DOHH2 (cell line): ENCODE measurements at regions not wholly inside any gene's neighbourhood (a gene's known extent, or its start where the extent isn't known, plus 50 kb on each side); places are given as distances from the start of the nearest gene placed in this dataset.

Experiments used
- H3F3A ChIP-seq: fragments of 200-600 bp; sonication (generic), shearing (Covaris generic); 2 replicates; pipeline ENCODE4 v1.6.0; 2016; ENCODE audit warnings: antibody characterized with exemption, mild to moderate bottlenecking; ENCODE audit not compliant: control insufficient read depth, insufficient read depth
- H3K27ac ChIP-seq: fragments of 200-600 bp; sonication (generic); 2 replicates; pipeline ENCODE4 v1.5.1; 2014; ENCODE audit warnings: low read depth, mild to moderate bottlenecking, low read length, moderate library complexity
- H3K27me3 ChIP-seq: fragments of 200-600 bp; sonication (generic); 2 replicates; pipeline ENCODE4 v1.6.1; 2014; ENCODE audit warnings: mild to moderate bottlenecking, low read length, mixed read lengths; ENCODE audit not compliant: control insufficient read depth
- H3K36me3 ChIP-seq: fragments of 200-600 bp; sonication (generic); 2 replicates; pipeline ENCODE4 v1.6.1; 2014; ENCODE audit warnings: mild to moderate bottlenecking, low read length, moderate library complexity, mixed read lengths; ENCODE audit not compliant: control insufficient read depth
- H3K4me1 ChIP-seq: fragments of 200-600 bp; sonication (generic); 2 replicates; pipeline ENCODE4 v1.6.1; 2014; ENCODE audit warnings: mild to moderate bottlenecking, low read length, mixed read lengths; ENCODE audit not compliant: control insufficient read depth
- H3K4me2 ChIP-seq: fragments of 200-600 bp; sonication (generic); 2 replicates; pipeline ENCODE4 v1.6.0; 2014; ENCODE audit warnings: mild to moderate bottlenecking, low read length, moderate library complexity
- H3K4me3 ChIP-seq: fragments of 200-600 bp; sonication (generic); 2 replicates; pipeline ENCODE4 v1.5.1; 2014; ENCODE audit warnings: mild to moderate bottlenecking, low read length, mixed read lengths
- H3K79me2 ChIP-seq: fragments of 200-600 bp; sonication (generic); 2 replicates; pipeline ENCODE4 v1.6.1; 2014; ENCODE audit warnings: mild to moderate bottlenecking, low read length, mixed read lengths; ENCODE audit not compliant: control insufficient read depth
- H3K9me2 ChIP-seq: fragments of 200-600 bp; sonication (generic); replicated peaks from 2 replicates; pipeline ENCODE4 v1.6.1; 2014; ENCODE audit warnings: mild to moderate bottlenecking, low read length, mixed read lengths; ENCODE audit not compliant: control insufficient read depth
- H3K9me3 ChIP-seq: fragments of 200-600 bp; sonication (generic); 2 replicates; pipeline ENCODE4 v1.6.1; 2014; ENCODE audit warnings: antibody characterized with exemption, low read length, mixed read lengths; ENCODE audit not compliant: control insufficient read depth, insufficient read depth
- H4K20me1 ChIP-seq: fragments of 200-600 bp; sonication (generic); 2 replicates; pipeline ENCODE4 v1.6.0; 2014; ENCODE audit warnings: low read depth, mild to moderate bottlenecking, antibody characterized with exemption, low read length, moderate library complexity; ENCODE audit not compliant: control insufficient read depth, insufficient read depth
- CTCF ChIP-seq: fragments of 200-600 bp; sonication (generic); IDR thresholded peaks from one replicate; pipeline ENCODE4 v1.5.1; 2014; ENCODE audit warnings: antibody characterized with exemption, mild to moderate bottlenecking, low read depth, low read length; ENCODE audit not compliant: poor library complexity, severe bottlenecking
- EZH2phosphoT487 ChIP-seq: fragments of 200-600 bp; sonication (generic); IDR thresholded peaks from 2 replicates; pipeline ENCODE4 v1.6.1; 2017; ENCODE audit warnings: borderline replicate concordance, mild to moderate bottlenecking, antibody characterized with exemption, low read length, moderate library complexity, mixed read lengths

- Histone ChIP-seq H3K4me3 (no peak overlapping the region), H3K9me2 (no peaks in the 10 kb centered on the region), H3K36me3 (no peaks in the 10 kb centered on the region), H3K79me2 (no peaks in the 10 kb centered on the region), H4K20me1 (no peaks in the 10 kb centered on the region), H3F3A (peaks cover 2% of the 10 kb centered on the region), H3K9me3 (no peaks in the 10 kb centered on the region), H3K4me2 (no peak overlapping the region), H3K27me3 (no peaks in the 10 kb centered on the region), H3K27ac (no peak overlapping the region), H3K4me1 (peaks cover 43% of the 10 kb centered on the region)
- TF ChIP-seq CTCF, result no peak
- no peak for TF ChIP-seq EZH2phosphoT487
Observed at GRCh38 chrX:15908603-15909290, 54.1 kb upstream of the AP1S2 start.

- Histone ChIP-seq H3K4me1 (peaks cover 61% of the 10 kb centered on the region), H3F3A (peaks cover 11% of the 10 kb centered on the region), H4K20me1 (no peaks in the 10 kb centered on the region), H3K27ac (peak overlapping the region; percentile 4; the same call in 1 of the 2 replicates), H3K79me2 (no peaks in the 10 kb centered on the region), H3K27me3 (no peaks in the 10 kb centered on the region), H3K4me2 (peak overlapping the region; percentile 35), H3K4me3 (no peak overlapping the region), H3K9me3 (no peaks in the 10 kb centered on the region; the same call in 1 of the 2 replicates), H3K36me3 (no peaks in the 10 kb centered on the region), H3K9me2 (no peaks in the 10 kb centered on the region)
- TF ChIP-seq CTCF (no peak), EZH2phosphoT487 (no peak)
Observed at GRCh38 chrX:15906041-15906943, 51.7 kb upstream of the AP1S2 start.
